GM13977 (cell line): ENCODE measurements at regions not wholly inside any gene's neighbourhood (a gene's known extent, or its start where the extent isn't known, plus 50 kb on each side); places are given as distances from the start of the nearest gene placed in this dataset.

ENCODE experiments used
- DNase-seq: peaks from one replicate; pipeline ENCODE4 v3.0.0; 2012; ENCODE audit warnings: low spot score
- in situ Hi-C: fragments of 300-500 bp; cut with MboI; formaldehyde crosslinking; loops from one replicate; pipeline ENCODE4 v1.12.0; 2022; ENCODE audit warnings: low sequenced_read_pairs, low pct_unique_long_range_greater_than_20kb, mixed read lengths, inconsistent platforms; ENCODE audit not compliant: unreplicated experiment
- TF ChIP-seq, protein P1 (sequence below): IDR thresholded peaks from 2 replicates; pipeline ENCODE4 v1.5.1; 2012; ENCODE audit warnings: mild to moderate bottlenecking, control low read depth; ENCODE audit not compliant: insufficient read depth; ENCODE audit errors: extremely low read depth, missing control alignments

DNA sequence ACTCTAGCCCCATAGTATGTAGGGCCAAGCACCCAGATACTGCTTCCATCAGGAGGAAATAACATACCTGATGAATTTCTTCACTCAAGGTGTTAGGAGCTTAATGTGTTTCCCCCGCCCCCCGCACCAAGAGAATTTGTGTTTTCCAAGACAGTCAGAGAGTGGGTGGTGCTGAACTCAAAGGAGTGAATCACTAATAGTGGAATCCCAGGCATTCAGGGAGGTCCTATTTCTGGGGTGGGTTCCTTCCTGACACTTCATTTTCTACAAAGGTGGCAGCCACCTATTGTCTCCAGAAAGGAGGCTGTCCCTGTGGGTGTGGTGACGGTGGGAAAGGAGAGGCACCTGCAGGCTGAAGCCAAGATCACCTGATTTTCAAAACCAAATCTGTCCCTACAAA lies 50.8 kb upstream of the ELF5 start:
- in situ Hi-C loops, result no loop called here
- DNase-seq, result no peak
- TF ChIP-seq, protein P1, sequence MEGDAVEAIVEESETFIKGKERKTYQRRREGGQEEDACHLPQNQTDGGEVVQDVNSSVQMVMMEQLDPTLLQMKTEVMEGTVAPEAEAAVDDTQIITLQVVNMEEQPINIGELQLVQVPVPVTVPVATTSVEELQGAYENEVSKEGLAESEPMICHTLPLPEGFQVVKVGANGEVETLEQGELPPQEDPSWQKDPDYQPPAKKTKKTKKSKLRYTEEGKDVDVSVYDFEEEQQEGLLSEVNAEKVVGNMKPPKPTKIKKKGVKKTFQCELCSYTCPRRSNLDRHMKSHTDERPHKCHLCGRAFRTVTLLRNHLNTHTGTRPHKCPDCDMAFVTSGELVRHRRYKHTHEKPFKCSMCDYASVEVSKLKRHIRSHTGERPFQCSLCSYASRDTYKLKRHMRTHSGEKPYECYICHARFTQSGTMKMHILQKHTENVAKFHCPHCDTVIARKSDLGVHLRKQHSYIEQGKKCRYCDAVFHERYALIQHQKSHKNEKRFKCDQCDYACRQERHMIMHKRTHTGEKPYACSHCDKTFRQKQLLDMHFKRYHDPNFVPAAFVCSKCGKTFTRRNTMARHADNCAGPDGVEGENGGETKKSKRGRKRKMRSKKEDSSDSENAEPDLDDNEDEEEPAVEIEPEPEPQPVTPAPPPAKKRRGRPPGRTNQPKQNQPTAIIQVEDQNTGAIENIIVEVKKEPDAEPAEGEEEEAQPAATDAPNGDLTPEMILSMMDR, result no peak

GRCh38 chr11:34564807-34565241 lies 51.2 kb upstream of the ELF5 start:
- in situ Hi-C loops, result no loop called here
- TF ChIP-seq, protein P1, result no peak
- DNase-seq, result no peak

- in situ Hi-C loops, result no loop called here
- TF ChIP-seq, protein P1, result peak; percentile 63
- DNase-seq, result peak; percentile 41
These were observed 52.0 kb upstream of the ELF5 start for GRCh38 chr11:34565417-34566207.

DNA sequence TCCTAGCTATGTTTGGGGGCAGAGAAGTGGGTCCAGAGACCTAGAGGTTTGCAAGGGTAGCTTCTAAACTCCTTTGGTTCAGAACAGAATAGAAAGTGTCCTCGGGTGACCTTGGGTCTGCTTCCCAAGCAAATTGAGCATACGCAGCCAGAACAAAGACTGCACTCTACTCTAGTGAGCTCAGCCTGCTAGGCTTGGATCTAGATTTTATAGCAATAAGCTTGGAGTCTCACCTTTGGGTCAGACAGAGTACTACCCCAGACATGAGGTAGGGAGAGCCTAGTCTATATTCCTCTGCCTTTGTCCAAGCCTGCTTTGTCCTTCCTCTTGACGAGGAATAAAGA lies 52.6 kb upstream of the ELF5 start:
- in situ Hi-C loops, result no loop called here
- no peak for DNase-seq
- TF ChIP-seq, protein P1, result no peak

DNA sequence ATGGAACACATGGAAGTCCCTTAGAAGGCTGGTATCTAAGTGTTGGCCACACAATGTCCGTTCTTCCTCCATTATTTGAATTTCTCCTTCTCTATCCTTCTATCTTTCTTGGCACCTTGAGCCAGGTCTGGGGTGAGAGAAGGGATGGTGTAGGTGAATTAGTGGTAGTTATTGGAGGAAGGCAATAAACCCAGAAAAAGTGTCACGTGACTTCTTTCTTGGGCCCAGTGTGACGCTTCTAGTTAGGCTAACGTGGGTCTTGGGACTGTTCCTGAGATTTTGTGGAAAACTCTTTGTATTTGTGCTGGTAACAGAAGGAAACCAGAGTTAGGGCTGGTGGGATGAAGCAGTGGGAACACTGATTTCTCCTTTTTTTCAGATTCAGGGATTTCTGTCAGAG lies 53.1 kb upstream of the ELF5 start:
- in situ Hi-C loops, result no loop called here

GRCh38 chr11:34567733-34568132 lies 53.2 kb upstream of the EHF start:
- in situ Hi-C loops, result no loop called here
- TF ChIP-seq, protein P1, result no peak
- DNase-seq, result no peak

More for the DNA sequence above, 53.1 kb upstream of the ELF5 start:
- TF ChIP-seq, protein P1, result no peak
- DNase-seq, result no peak
